ENCODE measurements at regions not wholly inside any gene's neighbourhood (a gene's known extent, or its start where the extent isn't known, plus 50 kb on each side); places are given as distances from the start of the nearest gene placed in this dataset.

DNA sequence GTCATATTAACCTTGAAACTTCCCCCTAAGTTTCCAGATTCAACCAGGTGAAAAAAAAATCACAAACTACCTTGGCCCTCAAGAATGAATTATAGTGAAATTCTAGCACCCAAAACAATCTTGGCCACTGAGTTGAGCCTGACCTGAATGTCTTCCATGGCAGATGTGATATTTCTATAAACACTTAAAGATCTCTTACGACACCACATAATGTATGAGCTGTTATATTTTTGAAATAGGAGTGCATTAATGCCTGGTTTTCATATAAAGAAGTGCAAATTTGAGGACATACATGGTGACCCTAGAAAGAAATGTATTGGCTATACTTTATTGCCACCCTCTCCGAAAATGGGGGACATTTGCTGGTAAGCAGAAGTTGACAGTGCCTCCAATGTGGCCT, 584.1 kb upstream of the KCND2 start:
- no peak for DNase-seq (ENCODE audit: extremely low spot score, unreplicated experiment)
- Mint-ChIP-seq H3K4me3 (ENCODE audit: unreplicated experiment) (no peak overlapping the region), H3K27ac (ENCODE audit: unreplicated experiment) (no peak overlapping the region), H3K9me3 (ENCODE audit: unreplicated experiment) (no peaks in the 10 kb centered on the region), H3K4me1 (ENCODE audit: unreplicated experiment) (peaks cover 23% of the 10 kb centered on the region), H3K27me3 (ENCODE audit: unreplicated experiment) (no peaks in the 10 kb centered on the region), H3K36me3 (ENCODE audit: unreplicated experiment) (peaks cover 3% of the 10 kb centered on the region)
- TF ChIP-seq, protein P1, sequence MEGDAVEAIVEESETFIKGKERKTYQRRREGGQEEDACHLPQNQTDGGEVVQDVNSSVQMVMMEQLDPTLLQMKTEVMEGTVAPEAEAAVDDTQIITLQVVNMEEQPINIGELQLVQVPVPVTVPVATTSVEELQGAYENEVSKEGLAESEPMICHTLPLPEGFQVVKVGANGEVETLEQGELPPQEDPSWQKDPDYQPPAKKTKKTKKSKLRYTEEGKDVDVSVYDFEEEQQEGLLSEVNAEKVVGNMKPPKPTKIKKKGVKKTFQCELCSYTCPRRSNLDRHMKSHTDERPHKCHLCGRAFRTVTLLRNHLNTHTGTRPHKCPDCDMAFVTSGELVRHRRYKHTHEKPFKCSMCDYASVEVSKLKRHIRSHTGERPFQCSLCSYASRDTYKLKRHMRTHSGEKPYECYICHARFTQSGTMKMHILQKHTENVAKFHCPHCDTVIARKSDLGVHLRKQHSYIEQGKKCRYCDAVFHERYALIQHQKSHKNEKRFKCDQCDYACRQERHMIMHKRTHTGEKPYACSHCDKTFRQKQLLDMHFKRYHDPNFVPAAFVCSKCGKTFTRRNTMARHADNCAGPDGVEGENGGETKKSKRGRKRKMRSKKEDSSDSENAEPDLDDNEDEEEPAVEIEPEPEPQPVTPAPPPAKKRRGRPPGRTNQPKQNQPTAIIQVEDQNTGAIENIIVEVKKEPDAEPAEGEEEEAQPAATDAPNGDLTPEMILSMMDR (IDR thresholded peaks at IDR 0.05), result no peak

DNA sequence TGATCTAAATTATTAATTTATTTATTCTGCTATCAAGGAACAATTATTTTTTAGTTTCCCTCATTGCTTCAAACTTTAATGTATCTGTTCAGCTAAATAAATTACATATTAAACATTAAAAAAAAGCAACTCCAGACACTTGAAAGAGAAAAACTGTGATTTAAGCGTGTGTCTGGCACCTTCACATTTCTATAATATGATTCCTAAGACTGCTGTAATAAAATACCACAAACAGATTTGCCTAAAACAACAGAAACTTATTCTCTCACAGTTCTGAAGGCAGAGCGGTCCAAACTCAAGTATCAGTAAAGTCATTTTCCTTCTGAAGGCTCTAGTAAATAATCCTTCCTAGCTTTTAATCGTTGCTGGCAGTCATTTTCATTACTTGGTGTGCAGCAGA, 580.4 kb upstream of the KCND2 start:
- peaks cover 11% of the 10 kb centered on the region for H3K36me3 Mint-ChIP-seq (ENCODE audit: unreplicated experiment)
- TF ChIP-seq, protein P1 (IDR thresholded peaks at IDR 0.05), result no peak
- H3K4me3 Mint-ChIP-seq (ENCODE audit: unreplicated experiment), result no peak overlapping the region
- H3K4me1 Mint-ChIP-seq (ENCODE audit: unreplicated experiment), result no peaks in the 10 kb centered on the region
- no peaks in the 10 kb centered on the region for H3K27me3 Mint-ChIP-seq (ENCODE audit: unreplicated experiment)
- no peak overlapping the region for H3K27ac Mint-ChIP-seq (ENCODE audit: unreplicated experiment)
- H3K9me3 Mint-ChIP-seq (ENCODE audit: unreplicated experiment), result peaks cover 11% of the 10 kb centered on the region
- DNase-seq (ENCODE audit: extremely low spot score, unreplicated experiment), result no peak

DNA sequence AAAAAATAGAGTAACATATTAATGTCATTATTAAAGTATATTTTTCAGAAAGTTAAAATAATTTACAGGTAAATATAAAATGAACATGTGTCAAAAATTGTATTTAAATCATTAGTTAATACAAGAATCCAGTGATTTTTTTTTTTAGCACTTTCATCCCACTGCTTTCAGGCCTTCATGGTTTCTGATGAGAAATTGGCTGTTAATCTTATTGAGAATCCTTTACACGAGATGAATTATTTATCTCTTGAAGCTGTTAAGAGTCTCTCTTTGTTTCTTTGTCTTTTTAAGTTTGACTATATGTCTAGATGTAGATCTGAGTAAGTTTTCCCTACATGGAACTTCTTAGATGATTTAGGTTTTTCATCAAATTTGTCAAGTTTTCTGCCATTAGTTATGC, 578.5 kb upstream of the KCND2 start:
- H3K36me3 Mint-ChIP-seq (ENCODE audit: unreplicated experiment), result peaks cover 11% of the 10 kb centered on the region
- TF ChIP-seq, protein P1 (IDR thresholded peaks at IDR 0.05), result no peak
- no peak overlapping the region for H3K27ac Mint-ChIP-seq (ENCODE audit: unreplicated experiment)
- H3K4me3 Mint-ChIP-seq (ENCODE audit: unreplicated experiment), result no peak overlapping the region
- H3K27me3 Mint-ChIP-seq (ENCODE audit: unreplicated experiment), result no peaks in the 10 kb centered on the region
- no peaks in the 10 kb centered on the region for H3K4me1 Mint-ChIP-seq (ENCODE audit: unreplicated experiment)
- no peak for DNase-seq (ENCODE audit: extremely low spot score, unreplicated experiment)
- H3K9me3 Mint-ChIP-seq (ENCODE audit: unreplicated experiment), result peaks cover 21% of the 10 kb centered on the region

DNA sequence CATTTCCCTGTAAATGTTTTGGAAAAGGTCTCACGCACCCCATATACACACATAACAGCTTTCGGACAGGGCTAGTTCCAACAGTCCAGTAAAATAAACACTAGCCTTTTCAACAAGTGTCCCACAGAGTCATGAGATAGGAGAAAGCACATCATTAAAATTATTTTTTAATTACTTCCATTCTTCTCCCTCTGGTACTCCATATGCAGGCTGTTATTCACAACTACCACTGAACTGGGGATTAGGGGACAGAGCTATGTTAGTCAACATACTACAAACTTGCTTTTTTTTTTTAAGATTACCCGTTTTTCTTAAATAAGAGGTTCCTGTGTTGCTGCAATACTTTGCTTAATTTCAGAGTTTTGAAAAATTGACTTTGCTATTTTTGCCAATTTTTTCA, 576.6 kb upstream of the KCND2 start:
- Mint-ChIP-seq H3K36me3 (ENCODE audit: unreplicated experiment) (peaks cover 11% of the 10 kb centered on the region), H3K4me3 (ENCODE audit: unreplicated experiment) (no peak overlapping the region), H3K27ac (ENCODE audit: unreplicated experiment) (no peak overlapping the region), H3K27me3 (ENCODE audit: unreplicated experiment) (no peaks in the 10 kb centered on the region), H3K4me1 (ENCODE audit: unreplicated experiment) (no peaks in the 10 kb centered on the region), H3K9me3 (ENCODE audit: unreplicated experiment) (peaks cover 21% of the 10 kb centered on the region)
- TF ChIP-seq, protein P1 (IDR thresholded peaks at IDR 0.05), result no peak
- no peak for DNase-seq (ENCODE audit: extremely low spot score, unreplicated experiment)

DNA sequence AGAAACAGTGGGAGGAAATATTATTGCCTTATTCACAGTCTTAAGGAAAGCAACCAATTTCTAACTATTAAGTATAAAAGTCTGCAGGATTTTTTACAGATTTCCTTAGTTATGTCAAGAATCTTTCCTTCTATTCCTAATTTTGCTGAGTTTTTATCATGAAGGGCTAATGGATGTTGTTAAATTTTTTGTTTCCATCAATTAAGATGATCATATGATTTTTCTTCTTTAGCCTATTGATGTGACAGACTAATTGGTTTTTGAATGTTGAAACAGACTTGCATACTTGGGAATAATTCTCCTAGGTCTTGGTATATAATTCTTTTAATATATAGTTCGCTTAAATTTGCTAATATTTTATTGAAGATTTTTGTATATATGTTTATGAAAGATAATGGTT, 569.1 kb upstream of the KCND2 start:
- peaks cover 13% of the 10 kb centered on the region for H3K9me3 Mint-ChIP-seq (ENCODE audit: unreplicated experiment)
- no peaks in the 10 kb centered on the region for H3K27me3 Mint-ChIP-seq (ENCODE audit: unreplicated experiment)
- H3K4me3 Mint-ChIP-seq (ENCODE audit: unreplicated experiment), result no peak overlapping the region
- H3K36me3 Mint-ChIP-seq (ENCODE audit: unreplicated experiment), result peaks cover 4% of the 10 kb centered on the region
- peaks cover 4% of the 10 kb centered on the region for H3K4me1 Mint-ChIP-seq (ENCODE audit: unreplicated experiment)
- DNase-seq (ENCODE audit: extremely low spot score, unreplicated experiment), result no peak
- H3K27ac Mint-ChIP-seq (ENCODE audit: unreplicated experiment), result no peak overlapping the region
- TF ChIP-seq, protein P1 (IDR thresholded peaks at IDR 0.05), result no peak
